ENCODE measurements at regions not wholly inside any gene's neighbourhood (a gene's known extent, or its start where the extent isn't known, plus 50 kb on each side); places are given as distances from the start of the nearest gene placed in this dataset.

- Histone ChIP-seq H4K20me1 (ENCODE audit: control insufficient read depth, insufficient read depth, low read depth, low read length) (no peaks in the 10 kb centered on the region), H3K9me3 (ENCODE audit: control insufficient read depth, insufficient read depth, low read length) (no peaks in the 10 kb centered on the region), H3K4me1 (ENCODE audit: control insufficient read depth, low read length) (no peaks in the 10 kb centered on the region), H3K9me2 (replicated peaks; ENCODE audit: control insufficient read depth, low read length) (no peaks in the 10 kb centered on the region), H3K4me3 (ENCODE audit: low read length) (no peak overlapping the region), H3K79me2 (ENCODE audit: control insufficient read depth, low read length) (no peaks in the 10 kb centered on the region), H3K4me2 (ENCODE audit: low read length) (no peak overlapping the region), H3F3A (ENCODE audit: control insufficient read depth, insufficient read depth) (no peaks in the 10 kb centered on the region), H3K27ac (ENCODE audit: low read depth, low read length) (no peak overlapping the region), H3K36me3 (ENCODE audit: control insufficient read depth, low read length) (no peaks in the 10 kb centered on the region), H3K27me3 (ENCODE audit: control insufficient read depth, low read length) (no peaks in the 10 kb centered on the region)
- TF ChIP-seq, protein P1, sequence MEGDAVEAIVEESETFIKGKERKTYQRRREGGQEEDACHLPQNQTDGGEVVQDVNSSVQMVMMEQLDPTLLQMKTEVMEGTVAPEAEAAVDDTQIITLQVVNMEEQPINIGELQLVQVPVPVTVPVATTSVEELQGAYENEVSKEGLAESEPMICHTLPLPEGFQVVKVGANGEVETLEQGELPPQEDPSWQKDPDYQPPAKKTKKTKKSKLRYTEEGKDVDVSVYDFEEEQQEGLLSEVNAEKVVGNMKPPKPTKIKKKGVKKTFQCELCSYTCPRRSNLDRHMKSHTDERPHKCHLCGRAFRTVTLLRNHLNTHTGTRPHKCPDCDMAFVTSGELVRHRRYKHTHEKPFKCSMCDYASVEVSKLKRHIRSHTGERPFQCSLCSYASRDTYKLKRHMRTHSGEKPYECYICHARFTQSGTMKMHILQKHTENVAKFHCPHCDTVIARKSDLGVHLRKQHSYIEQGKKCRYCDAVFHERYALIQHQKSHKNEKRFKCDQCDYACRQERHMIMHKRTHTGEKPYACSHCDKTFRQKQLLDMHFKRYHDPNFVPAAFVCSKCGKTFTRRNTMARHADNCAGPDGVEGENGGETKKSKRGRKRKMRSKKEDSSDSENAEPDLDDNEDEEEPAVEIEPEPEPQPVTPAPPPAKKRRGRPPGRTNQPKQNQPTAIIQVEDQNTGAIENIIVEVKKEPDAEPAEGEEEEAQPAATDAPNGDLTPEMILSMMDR (IDR thresholded peaks at IDR 0.05; ENCODE audit: low read depth, low read length, poor library complexity, severe bottlenecking): no peak
- TF ChIP-seq EZH2phosphoT487 (IDR thresholded peaks at IDR 0.05; ENCODE audit: borderline replicate concordance, low read length): no peak
Measured at GRCh38 chr15:95503640-95504225, 826.8 kb upstream of the NR2F2 start.

- Histone ChIP-seq H3K4me2 (ENCODE audit: low read length) (no peak overlapping the region), H3K9me3 (ENCODE audit: control insufficient read depth, insufficient read depth, low read length) (no peaks in the 10 kb centered on the region), H3K27ac (ENCODE audit: low read depth, low read length) (no peak overlapping the region), H3K4me3 (ENCODE audit: low read length) (no peak overlapping the region), H3K4me1 (ENCODE audit: control insufficient read depth, low read length) (no peaks in the 10 kb centered on the region), H4K20me1 (ENCODE audit: control insufficient read depth, insufficient read depth, low read depth, low read length) (no peaks in the 10 kb centered on the region), H3K79me2 (ENCODE audit: control insufficient read depth, low read length) (no peaks in the 10 kb centered on the region), H3K27me3 (ENCODE audit: control insufficient read depth, low read length) (no peaks in the 10 kb centered on the region), H3K36me3 (ENCODE audit: control insufficient read depth, low read length) (no peaks in the 10 kb centered on the region), H3K9me2 (replicated peaks; ENCODE audit: control insufficient read depth, low read length) (no peaks in the 10 kb centered on the region), H3F3A (ENCODE audit: control insufficient read depth, insufficient read depth) (no peaks in the 10 kb centered on the region)
- TF ChIP-seq EZH2phosphoT487 (IDR thresholded peaks at IDR 0.05; ENCODE audit: borderline replicate concordance, low read length): no peak
- TF ChIP-seq, protein P1 (IDR thresholded peaks at IDR 0.05; ENCODE audit: low read depth, low read length, poor library complexity, severe bottlenecking): no peak
Measured at GRCh38 chr15:95511671-95512070, 818.8 kb upstream of the NR2F2 start.

GRCh38 chr15:95512906-95513305, 817.6 kb upstream of the NR2F2 start:
- no peak overlapping the region for H3K4me2 ChIP-seq (ENCODE audit: low read length)
- H3K27me3 ChIP-seq (ENCODE audit: control insufficient read depth, low read length): no peaks in the 10 kb centered on the region
- no peaks in the 10 kb centered on the region for H4K20me1 ChIP-seq (ENCODE audit: control insufficient read depth, insufficient read depth, low read depth, low read length)
- TF ChIP-seq EZH2phosphoT487 (IDR thresholded peaks at IDR 0.05; ENCODE audit: borderline replicate concordance, low read length): no peak
- TF ChIP-seq, protein P1 (IDR thresholded peaks at IDR 0.05; ENCODE audit: low read depth, low read length, poor library complexity, severe bottlenecking): no peak
- H3K36me3 ChIP-seq (ENCODE audit: control insufficient read depth, low read length): no peaks in the 10 kb centered on the region
- no peak overlapping the region for H3K27ac ChIP-seq (ENCODE audit: low read depth, low read length)
- H3K79me2 ChIP-seq (ENCODE audit: control insufficient read depth, low read length): no peaks in the 10 kb centered on the region
- no peaks in the 10 kb centered on the region for H3F3A ChIP-seq (ENCODE audit: control insufficient read depth, insufficient read depth)
- H3K9me3 ChIP-seq (ENCODE audit: control insufficient read depth, insufficient read depth, low read length): no peaks in the 10 kb centered on the region
- no peaks in the 10 kb centered on the region for H3K4me1 ChIP-seq (ENCODE audit: control insufficient read depth, low read length)
- no peaks in the 10 kb centered on the region for H3K9me2 ChIP-seq (replicated peaks; ENCODE audit: control insufficient read depth, low read length)
- H3K4me3 ChIP-seq (ENCODE audit: low read length): no peak overlapping the region

Data from DOHH2 (cell line).